Heart right ventricle (tissue), 16 donors: ENCODE measurements at regions not wholly inside any gene's neighbourhood (a gene's known extent, or its start where the extent isn't known, plus 50 kb on each side); places are given as distances from the start of the nearest gene placed in this dataset.

Experiments
- ATAC-seq, 8 donors: fragments of 200-7000 bp; cut with Tn5 transposase; one replicate each; pipeline ENCODE4 v1.9.1; 2020; ENCODE audit warnings: mild to moderate bottlenecking in 8 of 8, moderate library complexity in 8 of 8, moderate number of reproducible peaks in 1 of 8
- DNase-seq, 2 donors: peaks; one replicate each; pipeline ENCODE4 v3.0.0-alpha.2; 2020
- H3K27ac ChIP-seq, 10 donors: fragments of 200-600 bp; sonication (generic) in 2 of 10; one replicate each; pipeline versions ENCODE4 v1.5.0 to v1.8.0; 2020 to 2022; ENCODE audit warnings: mild to moderate bottlenecking in 3 of 10
- H3K27me3 ChIP-seq, 7 donors: fragments of 200-600 bp; one replicate each; pipeline ENCODE4 v1.8.0; 2021 to 2022; ENCODE audit warnings: mild to moderate bottlenecking in 2 of 7
- H3K36me3 ChIP-seq, 9 donors: fragments of 200-600 bp; sonication (generic) in 1 of 9; one replicate each; pipeline versions ENCODE4 v1.5.0 to v1.8.0; 2020 to 2022; ENCODE audit warnings: mild to moderate bottlenecking in 2 of 9
- H3K4me1 ChIP-seq, 9 donors: fragments of 200-600 bp; sonication (generic) in 1 of 9; one replicate each; pipeline versions ENCODE4 v1.5.0 to v1.8.0; 2020 to 2022; ENCODE audit warnings: mild to moderate bottlenecking in 4 of 9
- H3K4me3 ChIP-seq, 10 donors: fragments of 200-600 bp; sonication (generic) in 2 of 10; one replicate each; pipeline versions ENCODE4 v1.5.0 to v1.8.0; 2020 to 2022; ENCODE audit warnings: mild to moderate bottlenecking in 7 of 10, moderate library complexity in 2 of 10
- H3K9me3 ChIP-seq, 11 donors: fragments of 200-600 bp in 10 of 11; sonication (generic) in 2 of 11; one replicate each; pipeline versions ENCODE4 v1.5.0 to v1.8.0; 2013 to 2022; ENCODE audit warnings: mild to moderate bottlenecking in 2 of 11, control low read depth in 1 of 11, moderate library complexity in 1 of 11
- CTCF ChIP-seq, 9 donors: fragments of 200-600 bp; sonication (generic) in 2 of 9; IDR thresholded peaks; one replicate each; pipeline versions ENCODE4 v1.5.0 to v1.8.0; 2021 to 2022; ENCODE audit warnings: antibody characterized with exemption in 9 of 9, mild to moderate bottlenecking in 5 of 9, moderate library complexity in 1 of 9
- WGBS, 2 donors: extraction: QIAGEN DNeasy Blood & Tissue Kit; methylation state at CpG; one replicate each; pipeline ENCODE4 v1.1.7; 2013; ENCODE audit warnings: inconsistent platforms in 1 of 2; 5-methylcytosine and 5-hydroxymethylcytosine counted together
- intact Hi-C, 10 donors: fragments of 100-400 bp; cut with DNase I; formaldehyde crosslinking; loops; one replicate each; pipeline versions ENCODE4 v1.11.1 to v1.14.2; 2022
- donor health status: Arrhythmogenic right ventricular cardiomyopathy.
- donor health status: ischemic (EF 13 %, LVEDD 7.1; RV severe dilation, severe dysfunction).
- donor health status: healthy with polysubstance abuse.
- donor health status: DM: no; HTN: yes; CAD: no.
- donor health status: DM: no; HTN: no; CAD: no.
- donor health status: ischemic (EF 25% LVEDD 6.9; RV normal size, moderate dysfunction).
- donor health status: ischemic (EF 25% LVEDD 5.7; RV mildly dilated, moderate dysfunction).
- donor health status: healthy.
- donor health status: DM: yes; HTN: yes; CAD: no.
- donor health status: Ischemic cardiomyopathy.
- donor health status: ischemic (EF 35%, LVEDD 5.7; RV mildly dilated, moderate dysfunction).
- donor health status: nonischemic (EF 11% LVEDD 7.7; RV severe dilation, severe dysfunction).
- donor health status: DM: yes; HTN: yes; CAD: no.
- donor health status: PGD.
- donor health status: ischemic (EF 29% LVEDD 5.4; RV normal size, mild dysfunction).
- donor health status: nonischemic (EF 23%, LVEDD 6.1; RV moderate dilation, normal function).

- no peak for ATAC-seq
- H3K4me1 ChIP-seq: no peaks in the 10 kb centered on the region
- H3K4me3 ChIP-seq: no peak overlapping the region
- no peak overlapping the region for H3K27ac ChIP-seq
- H3K36me3 ChIP-seq: no peaks in the 10 kb centered on the region
- peaks cover 0 to 51% (median 17%) of the 10 kb centered on the region in 7 donors for H3K27me3 ChIP-seq
- no peaks in the 10 kb centered on the region for H3K9me3 ChIP-seq
- no peak for TF ChIP-seq CTCF (IDR thresholded peaks at IDR 0.05)
- WGBS, 2 donors: 47 to 50% methylated on average over 1 of the region's 1 CpG
- no peak for DNase-seq
- intact Hi-C loops: no loop called here
Measured at GRCh38 chr6:27066802-27067201, 180.7 kb upstream of the PRSS16 start.

DNA sequence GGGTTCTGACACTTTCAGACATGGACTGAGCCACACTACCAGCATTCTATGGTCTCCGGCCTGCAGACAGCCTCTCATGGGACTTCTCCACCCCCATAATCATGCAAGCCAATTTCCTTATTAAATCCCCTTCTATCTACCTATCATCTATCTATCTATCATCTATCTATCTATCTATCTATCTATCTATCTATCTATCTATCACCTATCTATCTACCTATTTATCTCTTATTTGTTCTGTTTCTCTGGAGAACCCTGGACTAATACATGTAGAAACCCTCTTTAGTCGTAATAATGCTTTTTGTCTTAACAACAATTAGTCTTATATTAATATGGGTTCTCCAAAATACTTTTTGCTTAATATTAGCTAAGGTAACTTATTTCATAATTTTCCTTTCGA, 174.1 kb upstream of the PRSS16 start:
- no peak for ATAC-seq

GRCh38 chr6:27076116-27076515, 171.4 kb upstream of the PRSS16 start:
- intact Hi-C loops: loop anchor here in 8 of 10 donors (5.0 to 10.0 kb wide), 4 partner anchors 469 to 741 kb away; no protein-coding TSS in a partner anchor
- DNase-seq: no peak
- WGBS, 2 donors: 41 to 49% methylated on average over 1 of the region's 1 CpG

More for the DNA sequence above, 174.1 kb upstream of the PRSS16 start:
- WGBS, 2 donors: 81 to 84% methylated on average over 3 of the region's 3 CpGs
- no peaks in the 10 kb centered on the region for H3K4me1 ChIP-seq
- TF ChIP-seq CTCF (IDR thresholded peaks at IDR 0.05): no peak
- no peak overlapping the region for H3K4me3 ChIP-seq
- DNase-seq: no peak
- H3K9me3 ChIP-seq: no peaks in the 10 kb centered on the region
- intact Hi-C loops: loop anchor here in 1 of 10 donors (10.0 kb wide), 1 partner anchor 739 kb away; no protein-coding TSS in a partner anchor
- no peak overlapping the region for H3K27ac ChIP-seq
- H3K27me3 ChIP-seq: peaks cover 0 to 80% (median 42%) of the 10 kb centered on the region in 7 donors
- H3K36me3 ChIP-seq: no peaks in the 10 kb centered on the region

DNA sequence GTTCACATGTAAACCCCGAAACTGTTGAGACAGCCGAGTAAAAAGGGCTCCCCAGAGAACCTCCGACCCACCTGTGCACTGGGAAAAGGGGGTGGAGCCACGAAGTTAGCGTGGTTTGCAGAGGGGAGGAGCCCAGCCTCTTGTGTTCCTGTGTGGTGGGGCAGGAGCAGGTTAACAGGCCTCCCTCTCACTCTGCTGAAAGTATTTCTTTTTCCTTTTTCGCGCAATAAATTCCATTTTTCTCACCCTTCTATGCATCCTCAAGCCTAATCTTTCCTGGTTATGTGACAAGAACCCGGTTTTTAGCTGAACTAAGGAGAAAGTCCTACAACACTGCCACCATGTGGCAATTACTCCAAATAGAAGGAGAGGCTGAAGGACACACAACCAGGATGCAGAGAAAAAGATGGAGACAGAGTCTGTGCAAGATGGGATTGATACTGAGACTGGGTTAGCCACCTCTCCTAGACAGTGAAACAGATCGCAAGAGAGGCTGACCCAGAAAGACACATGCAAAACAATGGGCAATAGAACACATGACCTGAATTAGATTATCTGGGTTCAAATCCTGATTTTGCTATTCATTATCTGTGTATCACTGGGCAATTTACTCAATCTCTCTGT, 168.7 kb upstream of the PRSS16 start:
- Histone ChIP-seq H3K27ac (no peak overlapping the region), H3K4me3 (peak overlapping the region in 2 of 10 donors; percentile 9 to 16), H3K36me3 (no peaks in the 10 kb centered on the region), H3K27me3 (peaks cover 0 to 97% (median 51%) of the 10 kb centered on the region in 7 donors), H3K4me1 (peaks cover 0 to 5% (median 4%) of the 10 kb centered on the region in 9 donors), H3K9me3 (no peaks in the 10 kb centered on the region)
- intact Hi-C loops: loop anchor here in 9 of 10 donors (2.0 to 10.0 kb wide), 6 partner anchors 470 to 744 kb away; no protein-coding TSS in a partner anchor
- ATAC-seq (peak in 6 of 8 donors; percentile 28 to 76 (median 50)), DNase-seq (peak in 1 of 2 donors; percentile 25)
- WGBS, 2 donors: 3% methylated on average over 9 of the region's 9 CpGs
- TF ChIP-seq CTCF (IDR thresholded peaks at IDR 0.05): peak in 8 of 9 donors; percentile 23 to 72 (median 67)

More at GRCh38 chr6:27076116-27076515, 171.4 kb upstream of the PRSS16 start:
- TF ChIP-seq CTCF (IDR thresholded peaks at IDR 0.05): no peak
- Histone ChIP-seq H3K27me3 (peaks cover 0 to 92% (median 47%) of the 10 kb centered on the region in 7 donors), H3K27ac (no peak overlapping the region), H3K4me1 (peaks cover 0 to 5% (median 4%) of the 10 kb centered on the region in 9 donors), H3K36me3 (no peaks in the 10 kb centered on the region), H3K4me3 (no peak overlapping the region), H3K9me3 (no peaks in the 10 kb centered on the region)
- no peak for ATAC-seq
